Mucosa of descending colon (tissue), 3 donors: ENCODE measurements at regions not wholly inside any gene's neighbourhood (a gene's known extent, or its start where the extent isn't known, plus 50 kb on each side); places are given as distances from the start of the nearest gene placed in this dataset.

ENCODE experiments used
- ATAC-seq: fragments of 200-7000 bp; cut with Tn5 transposase; one replicate; pipeline ENCODE4 v1.9.1; 2020; ENCODE audit warnings: mild to moderate bottlenecking, moderate library complexity
- DNase-seq, 3 donors: peaks; one replicate each; pipeline ENCODE4 v3.0.0-alpha.2; 2020
- H3K36me3 ChIP-seq: fragments of 200-600 bp; one replicate; pipeline ENCODE4 v1.8.0; 2021; ENCODE audit warnings: low read depth, mild to moderate bottlenecking
- H3K4me1 ChIP-seq: fragments of 200-600 bp; one replicate; pipeline ENCODE4 v1.8.0; 2021; ENCODE audit warnings: low read depth, mild to moderate bottlenecking
- H3K4me3 ChIP-seq: fragments of 200-600 bp; one replicate; pipeline ENCODE4 v1.8.0; 2021; ENCODE audit warnings: mild to moderate bottlenecking
- H3K9me3 ChIP-seq: fragments of 200-600 bp; one replicate; pipeline ENCODE4 v1.8.0; 2021; ENCODE audit warnings: mild to moderate bottlenecking
- CTCF ChIP-seq: fragments of 200-600 bp; IDR thresholded peaks from one replicate; pipeline ENCODE4 v1.8.0; 2022; ENCODE audit warnings: antibody characterized with exemption, mild to moderate bottlenecking
- intact Hi-C, 2 donors: fragments of 100-400 bp; cut with DNase I in 1 of 2; cut with micrococcal nuclease in 1 of 2; formaldehyde crosslinking; loops; one replicate each; pipeline versions ENCODE4 v1.11.0 to v1.11.1; 2022; cut with DNase I, micrococcal nuclease
- donor health status: DM: no; HTN: no; CAD: no; lungs with moderate emphysema.
- donor health status: DM: no; HTN: no; CAD: no.
- donor health status: DM: no; HTN: yes; CAD: no.

GRCh38 chr1:82861749-82862148 lies 1061.0 kb downstream of the ADGRL2 start:
- Histone ChIP-seq H3K4me1 (no peaks in the 10 kb centered on the region), H3K36me3 (no peaks in the 10 kb centered on the region), H3K9me3 (no peaks in the 10 kb centered on the region), H3K4me3 (no peak overlapping the region)
- DNase-seq (no peak), ATAC-seq (no peak)
- intact Hi-C loops = no loop called here
- TF ChIP-seq CTCF = no peak

GRCh38 chr1:82858031-82858430 lies 1057.3 kb downstream of the ADGRL2 start:
- no peak for TF ChIP-seq CTCF
- H3K9me3 ChIP-seq = no peaks in the 10 kb centered on the region
- intact Hi-C loops = no loop called here
- no peak for DNase-seq
- no peak overlapping the region for H3K4me3 ChIP-seq
- no peaks in the 10 kb centered on the region for H3K4me1 ChIP-seq
- H3K36me3 ChIP-seq = no peaks in the 10 kb centered on the region
- ATAC-seq = no peak

GRCh38 chr1:82849460-82849859 lies 1048.7 kb downstream of the ADGRL2 start:
- no peaks in the 10 kb centered on the region for H3K36me3 ChIP-seq
- no peak for ATAC-seq
- TF ChIP-seq CTCF = no peak
- H3K4me1 ChIP-seq = no peaks in the 10 kb centered on the region
- no peaks in the 10 kb centered on the region for H3K9me3 ChIP-seq
- no peak for DNase-seq
- no peak overlapping the region for H3K4me3 ChIP-seq
- intact Hi-C loops = no loop called here

GRCh38 chr1:82848043-82848442 lies 1047.3 kb downstream of the ADGRL2 start:
- intact Hi-C loops = no loop called here
- no peak for ATAC-seq
- Histone ChIP-seq H3K9me3 (no peaks in the 10 kb centered on the region), H3K4me1 (no peaks in the 10 kb centered on the region), H3K36me3 (no peaks in the 10 kb centered on the region), H3K4me3 (no peak overlapping the region)
- no peak for TF ChIP-seq CTCF
- no peak for DNase-seq

- no peak for DNase-seq
- no peak for ATAC-seq
- no peak overlapping the region for H3K4me3 ChIP-seq
- H3K9me3 ChIP-seq = no peaks in the 10 kb centered on the region
- H3K36me3 ChIP-seq = no peaks in the 10 kb centered on the region
- intact Hi-C loops = no loop called here
- TF ChIP-seq CTCF = no peak
- H3K4me1 ChIP-seq = no peaks in the 10 kb centered on the region
These were observed 1045.1 kb downstream of the ADGRL2 start for GRCh38 chr1:82845866-82846265.
